Stimulated activated CD4-positive, alpha-beta T cell treated with anti-CD3 and anti-CD28 coated beads, Interleukin-12 subunit alpha, Interleukin-12 subunit beta, amount 100 ng/mL, for 4 hours (primary cell): ENCODE measurements at regions not wholly inside any gene's neighbourhood (a gene's known extent, or its start where the extent isn't known, plus 50 kb on each side); places are given as distances from the start of the nearest gene placed in this dataset.

ENCODE experiments used
- DNase-seq: peaks from one replicate; pipeline ENCODE4 v3.0.0-alpha.2; 2020

GRCh38 chr18:45231617-45232016 lies 383.7 kb upstream of the SLC14A2 start:
- no peak for DNase-seq

- DNase-seq, result no peak
These were observed 383.2 kb upstream of the SLC14A2 start for GRCh38 chr18:45232061-45232460.

- no peak for DNase-seq
These were observed 378.6 kb upstream of the SLC14A2 start for GRCh38 chr18:45236676-45237075.

- no peak for DNase-seq
These were observed 377.8 kb upstream of the SLC14A2 start for GRCh38 chr18:45237343-45238098.

- DNase-seq, result no peak
These were observed 374.0 kb upstream of the SLC14A2 start for GRCh38 chr18:45241271-45241670.

GRCh38 chr18:45241982-45242565 lies 373.2 kb upstream of the SLC14A2 start:
- no peak for DNase-seq

- no peak for DNase-seq
These were observed 371.8 kb upstream of the SLC14A2 start for GRCh38 chr18:45243340-45244110.

GRCh38 chr18:45245091-45245511 lies 370.2 kb upstream of the SLC14A2 start:
- DNase-seq, result no peak

- no peak for DNase-seq
These were observed 366.9 kb upstream of the SLC14A2 start for GRCh38 chr18:45248240-45248903.

- DNase-seq, result no peak
These were observed 366.0 kb upstream of the SLC14A2 start for GRCh38 chr18:45249246-45249661.

GRCh38 chr18:45250479-45250878 lies 364.8 kb upstream of the SLC14A2 start:
- DNase-seq, result no peak

GRCh38 chr18:45251236-45251635 lies 364.0 kb upstream of the SLC14A2 start:
- DNase-seq, result no peak

GRCh38 chr18:45252474-45252873 lies 362.8 kb upstream of the SLC14A2 start:
- no peak for DNase-seq

- DNase-seq, result no peak
These were observed 362.2 kb upstream of the SLC14A2 start for GRCh38 chr18:45253056-45253565.

GRCh38 chr18:45253973-45254708 lies 361.1 kb upstream of the SLC14A2 start:
- DNase-seq, result no peak

- no peak for DNase-seq
These were observed 360.6 kb upstream of the SLC14A2 start for GRCh38 chr18:45254709-45255082.

- no peak for DNase-seq
These were observed 359.9 kb upstream of the SLC14A2 start for GRCh38 chr18:45255197-45255890.

- no peak for DNase-seq
These were observed 355.2 kb upstream of the SLC14A2 start for GRCh38 chr18:45260125-45260524.

- no peak for DNase-seq
These were observed 349.3 kb upstream of the SLC14A2 start for GRCh38 chr18:45266023-45266422.

- DNase-seq, result no peak
These were observed 347.7 kb upstream of the SLC14A2 start for GRCh38 chr18:45267622-45268021.

- no peak for DNase-seq
These were observed 346.7 kb upstream of the SLC14A2 start for GRCh38 chr18:45268583-45268982.

GRCh38 chr18:45270289-45270771 lies 344.9 kb upstream of the SLC14A2 start:
- DNase-seq, result no peak
